RWPE2 (cell line): ENCODE measurements at regions not wholly inside any gene's neighbourhood (a gene's known extent, or its start where the extent isn't known, plus 50 kb on each side); places are given as distances from the start of the nearest gene placed in this dataset.
"Not testable (repeated sequence)": the region's sequence is repeated elsewhere in the genome, so short reads cannot be mapped to it uniquely, and the experiment has no call there.

Experiments used
- ATAC-seq: fragments of 200-7000 bp; cut with Tn5 transposase; 3 replicates; pipeline ENCODE4 v1.9.1; 2021; ENCODE audit warnings: low read depth
- DNase-seq: peaks from one replicate; pipeline ENCODE4 v3.0.0-alpha.2; 2020; ENCODE audit warnings: low spot score
- H3K27ac ChIP-seq: fragments of 450-650 bp; 2 replicates; pipeline ENCODE4 v1.5.1; 2017; ENCODE audit warnings: mild to moderate bottlenecking; ENCODE audit not compliant: poor library complexity, severe bottlenecking
- H3K27me3 ChIP-seq: fragments of 250-450 bp; sonication (Bioruptor Pico); 2 replicates; pipeline ENCODE4 v1.5.1; 2021; ENCODE audit warnings: mild to moderate bottlenecking, moderate library complexity; ENCODE audit not compliant: insufficient read depth, poor library complexity, severe bottlenecking
- H3K36me3 ChIP-seq: fragments of 250-450 bp; sonication (Bioruptor Pico); 2 replicates; pipeline ENCODE4 v1.5.1; 2020; ENCODE audit warnings: low read depth, mild to moderate bottlenecking, moderate library complexity
- H3K4me1 ChIP-seq: fragments of 250-450 bp; sonication (Bioruptor Pico); 2 replicates; pipeline ENCODE4 v1.5.1; 2021; ENCODE audit warnings: mild to moderate bottlenecking, moderate library complexity; ENCODE audit not compliant: insufficient read depth, poor library complexity, severe bottlenecking
- H3K4me3 ChIP-seq: fragments of 250-450 bp; sonication (Bioruptor Pico); 2 replicates; pipeline ENCODE4 v1.5.1; 2021; ENCODE audit warnings: mild to moderate bottlenecking, moderate library complexity; ENCODE audit not compliant: severe bottlenecking
- H3K9me3 ChIP-seq: fragments of 250-450 bp; sonication (Bioruptor Pico); 2 replicates; pipeline ENCODE4 v1.5.1; 2021; ENCODE audit warnings: mild to moderate bottlenecking, moderate library complexity; ENCODE audit not compliant: severe bottlenecking
- TF ChIP-seq, protein P1 (sequence below): fragments of 450-650 bp; IDR thresholded peaks from one replicate; pipeline ENCODE4 v1.5.1; 2017; ENCODE audit warnings: mild to moderate bottlenecking, moderate library complexity; ENCODE audit not compliant: poor library complexity, severe bottlenecking

DNA sequence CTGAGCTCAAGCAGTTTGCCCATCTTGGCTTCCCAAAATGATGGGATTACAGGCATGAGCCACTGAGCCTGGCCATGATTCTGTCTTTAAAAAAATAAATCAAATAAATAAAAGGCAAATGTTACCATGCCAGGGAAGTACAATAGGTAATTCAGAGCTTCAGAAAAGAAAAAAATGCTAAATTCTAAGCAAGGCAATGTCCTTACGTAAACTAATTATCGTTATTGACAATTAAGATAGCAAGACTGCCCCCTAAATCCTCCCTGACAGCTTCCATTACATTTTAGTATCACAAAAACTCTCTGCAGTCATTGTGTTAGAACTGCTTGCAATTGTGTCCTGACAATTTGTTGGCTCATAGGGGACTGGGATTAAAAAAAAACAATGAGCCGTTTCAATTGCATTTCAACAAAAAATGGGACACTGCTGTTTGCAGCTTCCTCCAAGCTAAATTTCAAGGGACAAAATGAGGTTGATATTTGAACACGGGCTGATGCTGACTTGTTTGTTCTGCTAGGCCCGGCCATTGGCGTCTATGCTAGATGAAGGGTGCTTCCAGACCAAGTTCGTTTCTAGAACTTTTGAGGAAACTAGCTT, 88.9 kb downstream of the MOGAT1 start:
- DNase-seq (no peak), ATAC-seq (no peak)
- Histone ChIP-seq H3K4me1 (peaks cover 14% of the 10 kb centered on the region), H3K9me3 (no peaks in the 10 kb centered on the region), H3K27ac (no peak overlapping the region), H3K4me3 (no peak overlapping the region), H3K36me3 (no peaks in the 10 kb centered on the region), H3K27me3 (no peaks in the 10 kb centered on the region)
- TF ChIP-seq, protein P1, sequence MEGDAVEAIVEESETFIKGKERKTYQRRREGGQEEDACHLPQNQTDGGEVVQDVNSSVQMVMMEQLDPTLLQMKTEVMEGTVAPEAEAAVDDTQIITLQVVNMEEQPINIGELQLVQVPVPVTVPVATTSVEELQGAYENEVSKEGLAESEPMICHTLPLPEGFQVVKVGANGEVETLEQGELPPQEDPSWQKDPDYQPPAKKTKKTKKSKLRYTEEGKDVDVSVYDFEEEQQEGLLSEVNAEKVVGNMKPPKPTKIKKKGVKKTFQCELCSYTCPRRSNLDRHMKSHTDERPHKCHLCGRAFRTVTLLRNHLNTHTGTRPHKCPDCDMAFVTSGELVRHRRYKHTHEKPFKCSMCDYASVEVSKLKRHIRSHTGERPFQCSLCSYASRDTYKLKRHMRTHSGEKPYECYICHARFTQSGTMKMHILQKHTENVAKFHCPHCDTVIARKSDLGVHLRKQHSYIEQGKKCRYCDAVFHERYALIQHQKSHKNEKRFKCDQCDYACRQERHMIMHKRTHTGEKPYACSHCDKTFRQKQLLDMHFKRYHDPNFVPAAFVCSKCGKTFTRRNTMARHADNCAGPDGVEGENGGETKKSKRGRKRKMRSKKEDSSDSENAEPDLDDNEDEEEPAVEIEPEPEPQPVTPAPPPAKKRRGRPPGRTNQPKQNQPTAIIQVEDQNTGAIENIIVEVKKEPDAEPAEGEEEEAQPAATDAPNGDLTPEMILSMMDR, result no peak

DNA sequence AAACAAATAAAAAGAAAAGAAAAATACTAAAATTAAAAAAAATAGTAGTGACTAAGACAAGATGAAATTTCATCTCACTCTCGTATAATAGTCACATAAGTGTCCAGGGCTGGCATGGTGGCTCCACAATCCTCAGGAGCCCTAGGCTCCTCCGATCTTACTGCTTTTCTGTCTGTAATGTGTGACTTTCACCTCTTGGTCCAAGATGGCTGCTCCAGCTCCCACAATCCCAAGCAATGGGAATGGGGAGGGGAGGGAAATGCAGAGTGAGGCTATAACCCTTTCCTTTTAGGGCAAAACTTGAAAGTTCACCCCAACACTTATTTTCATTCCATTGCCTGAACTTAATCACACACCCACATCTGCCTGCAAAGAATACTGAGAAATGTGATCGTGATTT, 90.4 kb downstream of the MOGAT1 start:
- H3K4me3 ChIP-seq, result no peak overlapping the region
- DNase-seq, result no peak
- TF ChIP-seq, protein P1, result no peak
- ATAC-seq, result no peak
- no peak overlapping the region for H3K27ac ChIP-seq
- no peaks in the 10 kb centered on the region for H3K9me3 ChIP-seq
- no peaks in the 10 kb centered on the region for H3K27me3 ChIP-seq
- H3K36me3 ChIP-seq, result no peaks in the 10 kb centered on the region
- peaks cover 7% of the 10 kb centered on the region for H3K4me1 ChIP-seq

GRCh38 chr2:222762342-222762741, 90.9 kb downstream of the MOGAT1 start:
- Histone ChIP-seq H3K4me1 (peaks cover 2% of the 10 kb centered on the region), H3K27ac (no peak overlapping the region), H3K4me3 (no peak overlapping the region), H3K27me3 (no peaks in the 10 kb centered on the region), H3K36me3 (no peaks in the 10 kb centered on the region), H3K9me3 (no peaks in the 10 kb centered on the region)
- TF ChIP-seq, protein P1, result no peak
- no peak for ATAC-seq
- DNase-seq, result no peak

GRCh38 chr2:222765883-222766282, 94.4 kb downstream of the MOGAT1 start:
- not testable (repeated sequence) for H3K9me3 ChIP-seq, H3K4me3 ChIP-seq, H3K27me3 ChIP-seq, H3K36me3 ChIP-seq, ATAC-seq, H3K4me1 ChIP-seq, DNase-seq, H3K27ac ChIP-seq

GRCh38 chr2:222768019-222768418, 92.8 kb upstream of the ACSL3 start:
- ATAC-seq, H3K4me3 ChIP-seq, DNase-seq, H3K36me3 ChIP-seq, H3K27ac ChIP-seq, H3K4me1 ChIP-seq, H3K27me3 ChIP-seq, H3K9me3 ChIP-seq: not testable (repeated sequence)

DNA sequence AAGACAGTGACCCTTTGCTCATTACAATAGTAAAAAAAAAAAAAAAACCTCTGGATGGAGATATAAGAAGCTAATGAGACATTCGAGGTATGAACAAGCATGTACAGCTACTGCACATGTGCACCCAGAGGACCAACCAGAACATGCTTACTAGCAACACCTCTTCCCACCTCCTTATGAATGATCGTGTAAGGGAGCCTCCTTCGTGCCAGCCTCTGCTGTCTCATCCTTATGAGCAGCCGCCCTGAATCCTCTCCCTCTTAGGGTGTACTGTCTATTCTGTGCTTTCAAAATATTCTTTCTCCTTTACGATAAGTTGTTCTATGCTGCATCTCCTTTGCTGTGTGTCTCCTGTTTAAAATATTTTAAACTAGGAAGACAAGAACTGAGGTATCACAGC, 91.4 kb upstream of the ACSL3 start:
- H3K27ac ChIP-seq, result no peak overlapping the region
- H3K4me3 ChIP-seq, result no peak overlapping the region
- H3K27me3 ChIP-seq, result no peaks in the 10 kb centered on the region
- no peaks in the 10 kb centered on the region for H3K9me3 ChIP-seq
- DNase-seq (no peak), ATAC-seq (no peak)
- H3K4me1 ChIP-seq, result no peaks in the 10 kb centered on the region
- no peaks in the 10 kb centered on the region for H3K36me3 ChIP-seq
- TF ChIP-seq, protein P1, result no peak
